Ishikawa (cell line): ENCODE measurements at regions not wholly inside any gene's neighbourhood (a gene's known extent, or its start where the extent isn't known, plus 50 kb on each side); places are given as distances from the start of the nearest gene placed in this dataset.

Experiments used
- CEBPB ChIP-seq: IDR thresholded peaks from 2 replicates; pipeline ENCODE4 v1.6.1; 2012
- CREB1 ChIP-seq: IDR thresholded peaks from 2 replicates; pipeline ENCODE4 v1.6.1; 2012; ENCODE audit warnings: low read depth
- EGR1 ChIP-seq: IDR thresholded peaks from 2 replicates; pipeline ENCODE4 v1.6.1; 2012
- EP300 ChIP-seq: IDR thresholded peaks from 2 replicates; pipeline ENCODE4 v1.6.1; 2012; ENCODE audit warnings: borderline replicate concordance
- FOXM1 ChIP-seq: IDR thresholded peaks from 2 replicates; pipeline ENCODE4 v1.6.1; 2012; ENCODE audit warnings: low read depth, borderline replicate concordance
- MAX ChIP-seq: IDR thresholded peaks from 2 replicates; pipeline ENCODE4 v1.6.1; 2012
- NFIC ChIP-seq: IDR thresholded peaks from 2 replicates; pipeline ENCODE4 v1.6.1; 2012
- RAD21 ChIP-seq: IDR thresholded peaks from 2 replicates; pipeline ENCODE4 v1.6.1; 2012; ENCODE audit warnings: low read depth
- REST ChIP-seq: IDR thresholded peaks from 2 replicates; pipeline ENCODE4 v1.6.1; 2012; ENCODE audit warnings: low read depth, mild to moderate bottlenecking
- TAF1 ChIP-seq: IDR thresholded peaks from 2 replicates; pipeline ENCODE4 v1.6.1; 2012; ENCODE audit warnings: low read depth, mild to moderate bottlenecking
- TCF12 ChIP-seq: IDR thresholded peaks from 2 replicates; pipeline ENCODE4 v1.6.1; 2012; ENCODE audit warnings: low read depth
- TEAD4 ChIP-seq: IDR thresholded peaks from 2 replicates; pipeline ENCODE4 v1.6.1; 2012
- USF1 ChIP-seq: IDR thresholded peaks from 2 replicates; pipeline ENCODE4 v1.6.1; 2012
- YY1 ChIP-seq: IDR thresholded peaks from 2 replicates; pipeline ENCODE4 v1.6.1; 2012; ENCODE audit warnings: low read depth
- ZBTB7A ChIP-seq: IDR thresholded peaks from 2 replicates; pipeline ENCODE4 v1.6.1; 2012; ENCODE audit warnings: low read depth

- TF ChIP-seq CEBPB (no peak), NFIC (no peak), REST (no peak), TAF1 (no peak), TCF12 (no peak), ZBTB7A (no peak), CREB1 (no peak)
Measured at GRCh38 chr5:158178535-158178934, 319.6 kb upstream of the CLINT1 start.

GRCh38 chr5:158177146-158177545 lies 318.2 kb upstream of the CLINT1 start:
- no peak for TF ChIP-seq YY1
- TF ChIP-seq CREB1: no peak
- TF ChIP-seq MAX: no peak

GRCh38 chr5:158175934-158176481 lies 317.1 kb upstream of the CLINT1 start:
- TF ChIP-seq USF1: no peak
- TF ChIP-seq TEAD4: no peak

GRCh38 chr5:158174918-158175851 lies 316.2 kb upstream of the CLINT1 start:
- TF ChIP-seq RAD21 (peak; percentile 89), MAX (no peak)

GRCh38 chr5:158174026-158174425 lies 315.1 kb upstream of the CLINT1 start:
- TF ChIP-seq TCF12 (no peak), TAF1 (no peak), YY1 (no peak), USF1 (no peak), NFIC (no peak), RAD21 (no peak), CREB1 (no peak), EP300 (no peak), EGR1 (no peak), REST (no peak), FOXM1 (no peak), TEAD4 (no peak)

- TF ChIP-seq CEBPB: no peak
- no peak for TF ChIP-seq RAD21
- no peak for TF ChIP-seq EP300
- TF ChIP-seq ZBTB7A: no peak
- TF ChIP-seq CREB1: no peak
- no peak for TF ChIP-seq TAF1
- TF ChIP-seq EGR1: no peak
- no peak for TF ChIP-seq USF1
- no peak for TF ChIP-seq TCF12
- TF ChIP-seq NFIC: no peak
- no peak for TF ChIP-seq FOXM1
- no peak for TF ChIP-seq REST
- TF ChIP-seq YY1: no peak
- TF ChIP-seq MAX: no peak
- no peak for TF ChIP-seq TEAD4
Measured at GRCh38 chr5:158172005-158172404, 313.1 kb upstream of the CLINT1 start.
